ENCODE measurements at regions not wholly inside any gene's neighbourhood (a gene's known extent, or its start where the extent isn't known, plus 50 kb on each side); places are given as distances from the start of the nearest gene placed in this dataset.
A peak's percentile ranks its signal among the peaks of the same experiment; 100 is the strongest.

DNA sequence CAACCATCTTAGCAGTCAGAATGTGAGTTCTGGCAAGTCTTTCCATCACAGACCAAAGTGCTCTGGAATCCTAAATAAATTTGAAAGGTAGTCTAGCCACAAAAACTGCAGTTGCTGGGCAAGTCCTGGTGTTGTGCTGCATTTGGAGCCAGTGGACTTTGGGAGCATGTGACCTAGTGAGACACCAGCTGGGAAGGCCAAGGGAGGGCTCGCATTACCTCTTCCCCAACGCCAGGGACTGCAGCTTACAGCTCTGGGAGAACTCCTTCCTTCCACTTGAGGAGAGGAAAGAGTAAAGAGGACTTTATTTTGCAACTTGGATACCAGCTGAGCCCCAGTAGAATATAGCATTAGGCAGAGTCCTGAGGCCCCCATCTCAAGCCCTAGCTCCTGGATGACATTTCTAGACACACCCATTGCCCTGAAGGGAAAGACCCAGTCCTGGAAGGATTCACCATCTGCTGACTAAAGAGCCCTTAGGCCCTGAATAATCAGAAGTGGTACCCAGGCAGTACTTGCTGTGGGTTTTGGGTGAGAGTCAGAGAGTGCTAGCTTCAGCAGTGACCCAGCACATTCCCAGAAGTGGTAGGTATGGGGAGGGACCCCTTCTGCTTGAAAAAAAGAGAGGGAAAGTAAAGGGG is 190.7 kb downstream of the NUF2 start:
- TF ChIP-seq, protein P1, sequence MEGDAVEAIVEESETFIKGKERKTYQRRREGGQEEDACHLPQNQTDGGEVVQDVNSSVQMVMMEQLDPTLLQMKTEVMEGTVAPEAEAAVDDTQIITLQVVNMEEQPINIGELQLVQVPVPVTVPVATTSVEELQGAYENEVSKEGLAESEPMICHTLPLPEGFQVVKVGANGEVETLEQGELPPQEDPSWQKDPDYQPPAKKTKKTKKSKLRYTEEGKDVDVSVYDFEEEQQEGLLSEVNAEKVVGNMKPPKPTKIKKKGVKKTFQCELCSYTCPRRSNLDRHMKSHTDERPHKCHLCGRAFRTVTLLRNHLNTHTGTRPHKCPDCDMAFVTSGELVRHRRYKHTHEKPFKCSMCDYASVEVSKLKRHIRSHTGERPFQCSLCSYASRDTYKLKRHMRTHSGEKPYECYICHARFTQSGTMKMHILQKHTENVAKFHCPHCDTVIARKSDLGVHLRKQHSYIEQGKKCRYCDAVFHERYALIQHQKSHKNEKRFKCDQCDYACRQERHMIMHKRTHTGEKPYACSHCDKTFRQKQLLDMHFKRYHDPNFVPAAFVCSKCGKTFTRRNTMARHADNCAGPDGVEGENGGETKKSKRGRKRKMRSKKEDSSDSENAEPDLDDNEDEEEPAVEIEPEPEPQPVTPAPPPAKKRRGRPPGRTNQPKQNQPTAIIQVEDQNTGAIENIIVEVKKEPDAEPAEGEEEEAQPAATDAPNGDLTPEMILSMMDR (IDR thresholded peaks at IDR 0.05; ENCODE audit: insufficient read depth, low read depth, low read length, missing control alignments), result no peak
- DNase-seq (ENCODE audit: low read depth), result no peak
- H3K4me3 ChIP-seq (ENCODE audit: low read length), result no peak overlapping the region

DNA sequence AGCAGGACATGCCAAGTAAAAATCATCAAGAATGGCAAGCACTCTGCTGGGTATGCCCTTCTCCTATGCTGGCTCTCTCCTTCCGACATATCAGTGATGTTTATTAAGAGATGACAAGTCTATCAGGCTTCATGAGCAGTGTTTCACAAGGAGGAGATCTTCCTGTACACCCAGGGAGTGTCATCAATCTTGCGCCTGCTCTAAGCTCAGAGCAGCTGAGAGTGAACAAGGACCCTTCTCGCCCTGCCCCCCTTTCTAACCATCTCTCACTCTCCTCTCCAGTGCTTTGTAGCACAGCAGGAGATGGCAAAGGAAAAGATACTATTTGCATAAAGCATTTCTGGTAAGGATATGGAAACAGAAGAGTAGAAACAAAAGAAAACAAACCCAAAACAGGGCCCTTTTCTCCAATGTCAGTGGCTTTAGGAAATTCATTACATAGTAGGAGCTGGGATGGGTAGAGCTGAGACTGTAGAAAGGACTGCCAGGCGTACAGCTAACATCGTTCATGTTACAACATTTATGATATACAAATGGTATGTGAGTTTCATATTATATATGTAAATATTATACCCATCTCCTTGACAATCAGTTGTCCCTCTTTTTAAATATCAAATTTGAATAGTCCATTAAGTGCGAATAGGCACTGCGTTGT is 201.7 kb downstream of the NUF2 start:
- TF ChIP-seq, protein P1 (IDR thresholded peaks at IDR 0.05; ENCODE audit: insufficient read depth, low read depth, low read length, missing control alignments), result no peak
- no peak overlapping the region for H3K4me3 ChIP-seq (ENCODE audit: low read length)
- no peak for DNase-seq (ENCODE audit: low read depth)

DNA sequence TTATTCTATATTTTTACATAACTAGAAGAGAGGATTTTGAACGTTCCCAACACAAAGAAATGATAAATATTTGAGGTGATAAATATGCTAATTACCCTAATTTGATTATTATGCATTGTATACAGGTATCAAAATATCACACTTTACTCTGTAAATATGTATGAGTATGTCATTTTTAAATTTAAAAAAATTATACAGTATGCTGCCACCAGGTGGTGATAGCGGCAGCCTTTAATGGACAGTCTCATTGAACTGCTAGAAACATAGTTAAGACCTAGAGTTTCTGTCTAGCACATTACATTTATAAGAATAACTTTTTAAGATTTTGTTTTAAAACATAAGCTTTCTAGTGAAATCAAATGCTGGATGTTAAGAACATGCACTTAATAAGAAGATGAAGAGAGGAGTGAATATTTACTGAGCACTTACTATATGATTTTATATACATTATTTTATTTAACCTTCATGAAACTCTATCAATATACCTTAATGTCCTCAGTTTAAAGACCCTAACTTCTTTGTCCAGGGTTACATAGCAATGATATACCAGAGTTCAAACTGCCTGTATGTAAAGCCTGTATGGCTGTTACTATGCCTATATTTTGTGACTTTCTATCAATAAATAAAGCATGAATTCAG is 207.1 kb downstream of the NUF2 start:
- TF ChIP-seq, protein P1 (IDR thresholded peaks at IDR 0.05; ENCODE audit: insufficient read depth, low read depth, low read length, missing control alignments), result peak; percentile 67
- no peak overlapping the region for H3K4me3 ChIP-seq (ENCODE audit: low read length)
- peak; percentile 47 for DNase-seq (ENCODE audit: low read depth)

DNA sequence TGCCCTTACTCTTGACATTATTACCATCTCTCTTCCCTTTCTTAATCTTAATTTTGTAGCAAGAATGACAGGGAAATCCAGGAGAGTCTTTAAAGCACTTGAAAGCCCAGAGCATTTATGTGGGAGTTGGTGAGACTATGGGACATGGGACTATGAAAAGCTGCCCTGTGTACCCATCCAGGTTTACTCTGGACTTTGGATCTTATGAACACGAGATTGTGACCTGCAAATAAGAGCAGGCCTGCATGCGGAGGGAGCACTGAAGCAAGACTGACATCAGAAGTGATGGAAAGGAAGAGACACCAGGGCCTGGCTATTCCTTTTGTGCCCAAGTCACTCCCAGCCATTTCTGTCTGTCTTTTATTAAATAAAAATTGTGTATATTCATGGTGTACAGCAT is 209.6 kb downstream of the NUF2 start:
- no peak overlapping the region for H3K4me3 ChIP-seq (ENCODE audit: low read length)
- TF ChIP-seq, protein P1 (IDR thresholded peaks at IDR 0.05; ENCODE audit: insufficient read depth, low read depth, low read length, missing control alignments), result no peak
- no peak for DNase-seq (ENCODE audit: low read depth)

GRCh38 chr1:163535401-163535800 is 213.6 kb downstream of the NUF2 start:
- TF ChIP-seq, protein P1 (IDR thresholded peaks at IDR 0.05; ENCODE audit: insufficient read depth, low read depth, low read length, missing control alignments), result no peak
- no peak overlapping the region for H3K4me3 ChIP-seq (ENCODE audit: low read length)
- DNase-seq (ENCODE audit: low read depth), result no peak

GRCh38 chr1:163535807-163536206 is 214.1 kb downstream of the NUF2 start:
- peak; percentile 50 for DNase-seq (ENCODE audit: low read depth)
- H3K4me3 ChIP-seq (ENCODE audit: low read length), result no peak overlapping the region

More at GRCh38 chr1:163535807-163536206, 214.1 kb downstream of the NUF2 start:
- TF ChIP-seq, protein P1 (IDR thresholded peaks at IDR 0.05; ENCODE audit: insufficient read depth, low read depth, low read length, missing control alignments), result peak; percentile 33

Data from epithelial cell of esophagus (primary cell).